ENCODE measurements at regions not wholly inside any gene's neighbourhood (a gene's known extent, or its start where the extent isn't known, plus 50 kb on each side); places are given as distances from the start of the nearest gene placed in this dataset.

DNA sequence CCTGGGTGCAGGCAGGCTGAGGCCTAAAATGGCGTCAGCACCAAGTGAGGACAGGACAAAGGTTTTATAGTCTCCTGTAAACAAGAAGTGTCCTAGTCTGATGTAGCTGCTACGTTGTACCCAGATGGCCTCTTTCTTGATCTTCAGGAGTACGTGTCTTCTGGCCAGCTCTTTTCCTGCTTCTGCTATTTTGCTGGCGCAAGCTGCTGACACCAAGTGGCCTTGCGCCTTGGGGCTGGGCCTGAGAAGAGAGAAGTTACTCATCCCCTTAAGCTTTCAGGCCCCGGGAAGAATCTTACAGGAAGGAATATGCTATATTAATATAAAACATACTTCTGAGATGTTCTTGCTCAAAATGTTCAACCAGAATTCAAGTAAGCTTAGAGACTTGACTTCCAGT lies 605.2 kb downstream of the GALC start:
- WGBS: 82% methylated on average over 6 of the region's 6 CpGs

DNA sequence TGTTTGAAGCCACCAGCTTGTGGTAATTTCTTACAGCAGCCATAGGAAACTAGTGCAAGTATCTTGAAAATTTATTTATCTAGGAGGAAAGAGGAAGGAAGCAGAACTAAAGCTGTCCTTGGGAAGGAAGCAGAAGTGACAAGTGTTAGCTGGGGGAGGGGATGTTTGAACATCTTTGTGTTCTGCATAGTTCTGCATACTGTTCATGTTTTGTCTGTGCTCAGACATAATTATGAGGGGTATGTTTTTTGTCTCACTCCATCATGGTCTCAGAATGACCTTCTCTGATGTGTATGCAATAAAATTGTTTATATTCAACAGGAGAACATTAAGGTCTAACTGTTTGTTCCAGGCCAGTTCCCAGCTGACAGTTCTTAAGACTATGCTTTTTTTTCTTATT lies 606.5 kb downstream of the GALC start:
- H3K9me3 ChIP-seq (ENCODE audit: control insufficient read depth in 4 of 4, low read length in 3 of 4): peaks cover 0 to 4% (median 0%) of the 10 kb centered on the region in 4 donors
- no peak for DNase-seq (ENCODE audit: low spot score)
- H3K27ac ChIP-seq (ENCODE audit: low read depth in 1 of 2, low read length in 2 of 2): no peak overlapping the region
- no peak for TF ChIP-seq SP1 (IDR thresholded peaks at IDR 0.05)
- no peak for TF ChIP-seq HNF4A (conservative IDR thresholded peaks at IDR 0.05)
- TF ChIP-seq, protein P1, sequence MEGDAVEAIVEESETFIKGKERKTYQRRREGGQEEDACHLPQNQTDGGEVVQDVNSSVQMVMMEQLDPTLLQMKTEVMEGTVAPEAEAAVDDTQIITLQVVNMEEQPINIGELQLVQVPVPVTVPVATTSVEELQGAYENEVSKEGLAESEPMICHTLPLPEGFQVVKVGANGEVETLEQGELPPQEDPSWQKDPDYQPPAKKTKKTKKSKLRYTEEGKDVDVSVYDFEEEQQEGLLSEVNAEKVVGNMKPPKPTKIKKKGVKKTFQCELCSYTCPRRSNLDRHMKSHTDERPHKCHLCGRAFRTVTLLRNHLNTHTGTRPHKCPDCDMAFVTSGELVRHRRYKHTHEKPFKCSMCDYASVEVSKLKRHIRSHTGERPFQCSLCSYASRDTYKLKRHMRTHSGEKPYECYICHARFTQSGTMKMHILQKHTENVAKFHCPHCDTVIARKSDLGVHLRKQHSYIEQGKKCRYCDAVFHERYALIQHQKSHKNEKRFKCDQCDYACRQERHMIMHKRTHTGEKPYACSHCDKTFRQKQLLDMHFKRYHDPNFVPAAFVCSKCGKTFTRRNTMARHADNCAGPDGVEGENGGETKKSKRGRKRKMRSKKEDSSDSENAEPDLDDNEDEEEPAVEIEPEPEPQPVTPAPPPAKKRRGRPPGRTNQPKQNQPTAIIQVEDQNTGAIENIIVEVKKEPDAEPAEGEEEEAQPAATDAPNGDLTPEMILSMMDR (IDR thresholded peaks at IDR 0.05; ENCODE audit: low read depth, low read length, missing input control): no peak
- TF ChIP-seq HNF4G (IDR thresholded peaks at IDR 0.05): no peak
- no peak for TF ChIP-seq YY1 (IDR thresholded peaks at IDR 0.05)
- TF ChIP-seq TAF1 (conservative IDR thresholded peaks at IDR 0.05): no peak

More for the DNA sequence above, 605.2 kb downstream of the GALC start:
- Histone ChIP-seq H3K9me3 (ENCODE audit: control insufficient read depth in 4 of 4, low read length in 3 of 4) (no peaks in the 10 kb centered on the region), H3K4me1 (ENCODE audit: control insufficient read depth in 4 of 4, insufficient read depth in 4 of 4, low read length in 3 of 4) (no peaks in the 10 kb centered on the region), H3K9ac (ENCODE audit: low read depth in 1 of 2, low read length in 2 of 2) (no peak overlapping the region), H3K27me3 (ENCODE audit: control insufficient read depth in 4 of 4, insufficient read depth in 4 of 4, low read length in 3 of 4) (no peaks in the 10 kb centered on the region), H3K27ac (ENCODE audit: low read depth in 1 of 2, low read length in 2 of 2) (no peak overlapping the region), H3K4me3 (ENCODE audit: low read depth in 1 of 3, low read length in 3 of 3) (no peak overlapping the region), H3K36me3 (ENCODE audit: control insufficient read depth in 4 of 4, insufficient read depth in 3 of 4, low read depth in 1 of 4, low read length in 3 of 4) (no peaks in the 10 kb centered on the region)
- no peak for TF ChIP-seq HNF4A (conservative IDR thresholded peaks at IDR 0.05)
- TF ChIP-seq, protein P2, sequence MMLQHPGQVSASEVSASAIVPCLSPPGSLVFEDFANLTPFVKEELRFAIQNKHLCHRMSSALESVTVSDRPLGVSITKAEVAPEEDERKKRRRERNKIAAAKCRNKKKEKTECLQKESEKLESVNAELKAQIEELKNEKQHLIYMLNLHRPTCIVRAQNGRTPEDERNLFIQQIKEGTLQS (IDR thresholded peaks at IDR 0.05): no peak
- no peak for TF ChIP-seq SP1 (IDR thresholded peaks at IDR 0.05)
- no peak for TF ChIP-seq NR2F2 (IDR thresholded peaks at IDR 0.05)
- no peak for TF ChIP-seq JUND (IDR thresholded peaks at IDR 0.05)
- TF ChIP-seq, protein P3, sequence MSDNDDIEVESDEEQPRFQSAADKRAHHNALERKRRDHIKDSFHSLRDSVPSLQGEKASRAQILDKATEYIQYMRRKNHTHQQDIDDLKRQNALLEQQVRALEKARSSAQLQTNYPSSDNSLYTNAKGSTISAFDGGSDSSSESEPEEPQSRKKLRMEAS (IDR thresholded peaks at IDR 0.05): no peak
- TF ChIP-seq RXRA (IDR thresholded peaks at IDR 0.05): no peak
- TF ChIP-seq FOXA2 (IDR thresholded peaks at IDR 0.05): no peak
- no peak for TF ChIP-seq EGR1 (IDR thresholded peaks at IDR 0.05; ENCODE audit: low read depth in 2 of 2)
- TF ChIP-seq YY1 (IDR thresholded peaks at IDR 0.05): no peak
- TF ChIP-seq, protein P4, sequence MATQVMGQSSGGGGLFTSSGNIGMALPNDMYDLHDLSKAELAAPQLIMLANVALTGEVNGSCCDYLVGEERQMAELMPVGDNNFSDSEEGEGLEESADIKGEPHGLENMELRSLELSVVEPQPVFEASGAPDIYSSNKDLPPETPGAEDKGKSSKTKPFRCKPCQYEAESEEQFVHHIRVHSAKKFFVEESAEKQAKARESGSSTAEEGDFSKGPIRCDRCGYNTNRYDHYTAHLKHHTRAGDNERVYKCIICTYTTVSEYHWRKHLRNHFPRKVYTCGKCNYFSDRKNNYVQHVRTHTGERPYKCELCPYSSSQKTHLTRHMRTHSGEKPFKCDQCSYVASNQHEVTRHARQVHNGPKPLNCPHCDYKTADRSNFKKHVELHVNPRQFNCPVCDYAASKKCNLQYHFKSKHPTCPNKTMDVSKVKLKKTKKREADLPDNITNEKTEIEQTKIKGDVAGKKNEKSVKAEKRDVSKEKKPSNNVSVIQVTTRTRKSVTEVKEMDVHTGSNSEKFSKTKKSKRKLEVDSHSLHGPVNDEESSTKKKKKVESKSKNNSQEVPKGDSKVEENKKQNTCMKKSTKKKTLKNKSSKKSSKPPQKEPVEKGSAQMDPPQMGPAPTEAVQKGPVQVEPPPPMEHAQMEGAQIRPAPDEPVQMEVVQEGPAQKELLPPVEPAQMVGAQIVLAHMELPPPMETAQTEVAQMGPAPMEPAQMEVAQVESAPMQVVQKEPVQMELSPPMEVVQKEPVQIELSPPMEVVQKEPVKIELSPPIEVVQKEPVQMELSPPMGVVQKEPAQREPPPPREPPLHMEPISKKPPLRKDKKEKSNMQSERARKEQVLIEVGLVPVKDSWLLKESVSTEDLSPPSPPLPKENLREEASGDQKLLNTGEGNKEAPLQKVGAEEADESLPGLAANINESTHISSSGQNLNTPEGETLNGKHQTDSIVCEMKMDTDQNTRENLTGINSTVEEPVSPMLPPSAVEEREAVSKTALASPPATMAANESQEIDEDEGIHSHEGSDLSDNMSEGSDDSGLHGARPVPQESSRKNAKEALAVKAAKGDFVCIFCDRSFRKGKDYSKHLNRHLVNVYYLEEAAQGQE (IDR thresholded peaks at IDR 0.05): no peak
- no peak for TF ChIP-seq FOXA1 (IDR thresholded peaks at IDR 0.05)
- no peak for TF ChIP-seq RAD21 (IDR thresholded peaks at IDR 0.05)
- TF ChIP-seq, protein P5, sequence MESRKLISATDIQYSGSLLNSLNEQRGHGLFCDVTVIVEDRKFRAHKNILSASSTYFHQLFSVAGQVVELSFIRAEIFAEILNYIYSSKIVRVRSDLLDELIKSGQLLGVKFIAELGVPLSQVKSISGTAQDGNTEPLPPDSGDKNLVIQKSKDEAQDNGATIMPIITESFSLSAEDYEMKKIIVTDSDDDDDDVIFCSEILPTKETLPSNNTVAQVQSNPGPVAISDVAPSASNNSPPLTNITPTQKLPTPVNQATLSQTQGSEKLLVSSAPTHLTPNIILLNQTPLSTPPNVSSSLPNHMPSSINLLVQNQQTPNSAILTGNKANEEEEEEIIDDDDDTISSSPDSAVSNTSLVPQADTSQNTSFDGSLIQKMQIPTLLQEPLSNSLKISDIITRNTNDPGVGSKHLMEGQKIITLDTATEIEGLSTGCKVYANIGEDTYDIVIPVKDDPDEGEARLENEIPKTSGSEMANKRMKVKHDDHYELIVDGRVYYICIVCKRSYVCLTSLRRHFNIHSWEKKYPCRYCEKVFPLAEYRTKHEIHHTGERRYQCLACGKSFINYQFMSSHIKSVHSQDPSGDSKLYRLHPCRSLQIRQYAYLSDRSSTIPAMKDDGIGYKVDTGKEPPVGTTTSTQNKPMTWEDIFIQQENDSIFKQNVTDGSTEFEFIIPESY (IDR thresholded peaks at IDR 0.05): no peak
- no peak for TF ChIP-seq GABPA (IDR thresholded peaks at IDR 0.05 in 1 of 2, conservative IDR thresholded peaks at IDR 0.05 in 1 of 2)
- no peak for TF ChIP-seq HNF4G (IDR thresholded peaks at IDR 0.05)
- TF ChIP-seq TAF1 (conservative IDR thresholded peaks at IDR 0.05): no peak
- TF ChIP-seq, protein P1 (IDR thresholded peaks at IDR 0.05; ENCODE audit: low read depth, low read length, missing input control): no peak
- no peak for DNase-seq (ENCODE audit: low spot score)

More for the DNA sequence above, 606.5 kb downstream of the GALC start:
- no peak overlapping the region for H3K9ac ChIP-seq (ENCODE audit: low read depth in 1 of 2, low read length in 2 of 2)
- H3K27me3 ChIP-seq (ENCODE audit: control insufficient read depth in 4 of 4, insufficient read depth in 4 of 4, low read length in 3 of 4): no peaks in the 10 kb centered on the region
- H3K4me1 ChIP-seq (ENCODE audit: control insufficient read depth in 4 of 4, insufficient read depth in 4 of 4, low read length in 3 of 4): no peaks in the 10 kb centered on the region
- no peaks in the 10 kb centered on the region for H3K36me3 ChIP-seq (ENCODE audit: control insufficient read depth in 4 of 4, insufficient read depth in 3 of 4, low read depth in 1 of 4, low read length in 3 of 4)
- no peak overlapping the region for H3K4me3 ChIP-seq (ENCODE audit: low read depth in 1 of 3, low read length in 3 of 3)
